Right cardiac atrium (tissue), 5 donors: ENCODE measurements at regions not wholly inside any gene's neighbourhood (a gene's known extent, or its start where the extent isn't known, plus 50 kb on each side); places are given as distances from the start of the nearest gene placed in this dataset.
A peak's percentile ranks its signal among the peaks of the same experiment; 100 is the strongest.
"Not testable (repeated sequence)": the region's sequence is repeated elsewhere in the genome, so short reads cannot be mapped to it uniquely, and the experiment has no call there.

Source experiments
- ATAC-seq, 2 donors: fragments of 200-7000 bp; cut with Tn5 transposase; one replicate each; pipeline versions ENCODE4 v1.8.0 to v1.9.1; 2020; ENCODE audit warnings: moderate library complexity in 2 of 2, mild to moderate bottlenecking in 1 of 2
- DNase-seq, 3 donors: peaks; one replicate each; pipeline ENCODE4 v3.0.0-alpha.2; 2020
- H3K27ac ChIP-seq: one replicate; pipeline ENCODE4 v1.5.1; 2013; ENCODE audit warnings: mild to moderate bottlenecking, low read length, control low read depth, moderate library complexity
- H3K27me3 ChIP-seq: one replicate; pipeline ENCODE4 v1.6.1; 2013; ENCODE audit not compliant: control insufficient read depth, insufficient read depth
- H3K4me1 ChIP-seq: one replicate; pipeline ENCODE4 v1.6.1; 2013; ENCODE audit warnings: low read length; ENCODE audit not compliant: control insufficient read depth, insufficient read depth
- H3K4me3 ChIP-seq: one replicate; pipeline ENCODE4 v1.5.1; 2013; ENCODE audit warnings: low read length, control low read depth
- H3K9me3 ChIP-seq: one replicate; pipeline ENCODE4 v1.6.1; 2013; ENCODE audit warnings: low read length; ENCODE audit not compliant: control insufficient read depth
- WGBS: extraction: QIAGEN DNeasy Blood & Tissue Kit; methylation state at CpG from one replicate; pipeline ENCODE4 v1.1.7; 2013; 5-methylcytosine and 5-hydroxymethylcytosine counted together
- intact Hi-C, 4 donors: fragments of 100-400 bp; cut with DNase I; formaldehyde crosslinking; loops; one replicate each; pipeline versions ENCODE4 v1.11.0 to v1.14.0; 2022 to 2023
- donor health status: healthy with polysubstance abuse.
- donor health status: DM: no; HTN: yes; CAD: no.
- donor health status: DM: no; HTN: no; CAD: no.
- donor health status: DM: no; HTN: yes; CAD: no; lungs with severe emphysema.
- donor health status: DM: yes; HTN: yes; CAD: no.

- no peak for ATAC-seq
- no peak overlapping the region for H3K27ac ChIP-seq
- no peaks in the 10 kb centered on the region for H3K9me3 ChIP-seq
- H3K4me1 ChIP-seq: no peaks in the 10 kb centered on the region
- no peak overlapping the region for H3K4me3 ChIP-seq
- DNase-seq: no peak
- no peaks in the 10 kb centered on the region for H3K27me3 ChIP-seq
- 67% methylated on average over 2 of the region's 2 CpGs for WGBS
- intact Hi-C loops: loop anchor here in 1 of 4 donors (10.0 kb wide), 1 partner anchor 455 kb away; no protein-coding TSS in a partner anchor
Measured at GRCh38 chr15:60179786-60180391, 175.8 kb downstream of the FOXB1 start.

- H3K4me3 ChIP-seq, H3K9me3 ChIP-seq, H3K27ac ChIP-seq, H3K27me3 ChIP-seq, DNase-seq, ATAC-seq, H3K4me1 ChIP-seq: not testable (repeated sequence)
- intact Hi-C loops: loop anchor here in 1 of 4 donors (10.0 kb wide), 1 partner anchor 457 kb away; no protein-coding TSS in a partner anchor
- WGBS: 88% methylated on average over 11 of the region's 11 CpGs
Measured at GRCh38 chr15:60181957-60182356, 177.8 kb downstream of the FOXB1 start.

- H3K4me3 ChIP-seq: no peak overlapping the region
- no peaks in the 10 kb centered on the region for H3K9me3 ChIP-seq
- ATAC-seq: no peak
- no peak overlapping the region for H3K27ac ChIP-seq
- 74% methylated on average over 6 of the region's 6 CpGs for WGBS
- H3K27me3 ChIP-seq: no peaks in the 10 kb centered on the region
- no peaks in the 10 kb centered on the region for H3K4me1 ChIP-seq
- DNase-seq: no peak
- intact Hi-C loops: loop anchor here in 1 of 4 donors (10.0 kb wide), 1 partner anchor 459 kb away; no protein-coding TSS in a partner anchor
Measured at GRCh38 chr15:60183366-60183765, 179.3 kb downstream of the FOXB1 start.

DNA sequence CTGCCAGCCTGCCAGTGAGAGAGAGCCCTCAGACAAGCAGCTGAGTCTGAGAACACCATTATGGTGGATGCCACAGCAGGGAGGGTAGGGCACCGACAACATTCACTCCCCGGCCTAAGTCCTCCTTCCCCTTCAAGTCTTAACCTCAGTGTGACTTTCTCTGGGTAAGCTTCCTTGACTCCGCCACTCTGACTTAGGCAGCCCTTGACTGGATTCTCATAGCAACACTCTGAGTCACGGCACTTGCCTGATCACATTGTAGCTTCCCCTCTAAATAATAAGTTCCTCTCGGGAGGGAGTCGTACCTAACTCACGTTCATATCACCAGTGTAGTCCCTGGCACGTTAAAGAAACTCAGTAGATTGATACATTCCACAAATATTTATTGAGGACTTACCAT lies 180.5 kb downstream of the FOXB1 start:
- DNase-seq: no peak
- ATAC-seq: no peak
- intact Hi-C loops: loop anchor here in 1 of 4 donors (10.0 kb wide), 1 partner anchor 460 kb away; no protein-coding TSS in a partner anchor
- peaks cover 2% of the 10 kb centered on the region for H3K27me3 ChIP-seq
- no peaks in the 10 kb centered on the region for H3K4me1 ChIP-seq
- H3K4me3 ChIP-seq: no peak overlapping the region
- 69% methylated on average over 8 of the region's 8 CpGs for WGBS
- H3K27ac ChIP-seq: no peak overlapping the region
- no peaks in the 10 kb centered on the region for H3K9me3 ChIP-seq

DNA sequence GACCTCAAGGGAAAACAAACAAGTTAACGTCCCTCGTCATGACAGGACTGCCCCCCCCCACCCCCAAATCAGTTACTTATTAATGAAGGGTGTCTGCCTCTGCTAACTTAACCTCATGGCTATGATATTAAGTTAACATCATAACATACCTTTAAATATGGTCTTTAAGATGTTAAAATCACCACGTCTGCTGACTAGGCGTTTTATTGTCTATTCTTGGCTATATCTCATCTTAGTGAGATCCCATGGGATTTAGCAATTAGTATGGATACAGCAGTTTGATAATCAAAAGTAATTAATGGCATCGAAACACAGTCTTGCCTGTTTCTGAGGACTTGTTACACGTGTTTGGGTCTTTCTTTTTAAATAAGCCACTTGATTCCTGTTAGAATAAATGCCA lies 186.9 kb downstream of the FOXB1 start:
- WGBS: 67% methylated on average over 6 of the region's 6 CpGs
- Histone ChIP-seq H3K9me3 (no peaks in the 10 kb centered on the region), H3K27me3 (peaks cover 2% of the 10 kb centered on the region), H3K4me3 (no peak overlapping the region), H3K4me1 (no peaks in the 10 kb centered on the region), H3K27ac (no peak overlapping the region)
- DNase-seq (no peak), ATAC-seq (no peak)
- intact Hi-C loops: no loop called here

GRCh38 chr15:60191821-60192220 lies 187.7 kb downstream of the FOXB1 start:
- Histone ChIP-seq H3K27me3 (peaks cover 2% of the 10 kb centered on the region), H3K27ac (no peak overlapping the region), H3K9me3 (no peaks in the 10 kb centered on the region), H3K4me1 (no peaks in the 10 kb centered on the region), H3K4me3 (no peak overlapping the region)
- WGBS: 80% methylated on average over 2 of the region's 2 CpGs
- ATAC-seq: no peak
- DNase-seq: no peak
- intact Hi-C loops: no loop called here

DNA sequence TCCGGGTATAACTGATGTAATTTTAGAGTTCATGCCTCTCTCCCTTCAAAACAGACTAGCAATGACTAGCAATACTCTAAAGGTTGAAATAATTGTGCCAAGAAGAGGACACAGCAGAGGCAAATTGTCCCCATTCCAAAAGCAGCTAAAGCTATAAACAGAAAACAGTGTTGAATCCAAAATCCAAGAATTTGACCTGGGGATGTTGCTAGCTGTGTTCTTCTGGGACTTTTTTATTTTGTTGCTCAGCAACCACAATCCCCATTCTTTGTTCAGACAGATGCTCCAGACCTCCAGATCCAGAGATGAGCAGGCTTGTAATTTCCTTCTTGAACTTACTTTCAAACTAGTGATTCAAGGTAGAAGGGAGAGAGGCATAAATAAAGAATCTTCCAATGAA lies 191.5 kb downstream of the FOXB1 start:
- WGBS: 52% methylated on average over 1 of the region's 1 CpG

GRCh38 chr15:60204131-60204885 lies 193.5 kb downstream of the ANXA2 start:
- no peak for DNase-seq
- H3K4me3 ChIP-seq: no peak overlapping the region

More for the DNA sequence above, 191.5 kb downstream of the FOXB1 start:
- DNase-seq (no peak), ATAC-seq (no peak)
- no peak overlapping the region for H3K27ac ChIP-seq
- H3K9me3 ChIP-seq: no peaks in the 10 kb centered on the region
- H3K4me1 ChIP-seq: no peaks in the 10 kb centered on the region
- H3K27me3 ChIP-seq: no peaks in the 10 kb centered on the region
- no peak overlapping the region for H3K4me3 ChIP-seq
- intact Hi-C loops: no loop called here

GRCh38 chr15:60208709-60209108 lies 189.1 kb downstream of the ANXA2 start:
- intact Hi-C loops: no loop called here
- Histone ChIP-seq H3K9me3 (no peaks in the 10 kb centered on the region), H3K27ac (no peak overlapping the region), H3K4me3 (no peak overlapping the region), H3K4me1 (no peaks in the 10 kb centered on the region), H3K27me3 (no peaks in the 10 kb centered on the region)
- DNase-seq (no peak), ATAC-seq (peak in 1 of 2 donors; percentile 64)
- WGBS: 25% methylated on average over 4 of the region's 4 CpGs

More at GRCh38 chr15:60204131-60204885, 193.5 kb downstream of the ANXA2 start:
- Histone ChIP-seq H3K27me3 (no peaks in the 10 kb centered on the region), H3K27ac (no peak overlapping the region), H3K9me3 (no peaks in the 10 kb centered on the region), H3K4me1 (no peaks in the 10 kb centered on the region)
- 62% methylated on average over 11 of the region's 11 CpGs for WGBS
- intact Hi-C loops: no loop called here
- ATAC-seq: no peak

DNA sequence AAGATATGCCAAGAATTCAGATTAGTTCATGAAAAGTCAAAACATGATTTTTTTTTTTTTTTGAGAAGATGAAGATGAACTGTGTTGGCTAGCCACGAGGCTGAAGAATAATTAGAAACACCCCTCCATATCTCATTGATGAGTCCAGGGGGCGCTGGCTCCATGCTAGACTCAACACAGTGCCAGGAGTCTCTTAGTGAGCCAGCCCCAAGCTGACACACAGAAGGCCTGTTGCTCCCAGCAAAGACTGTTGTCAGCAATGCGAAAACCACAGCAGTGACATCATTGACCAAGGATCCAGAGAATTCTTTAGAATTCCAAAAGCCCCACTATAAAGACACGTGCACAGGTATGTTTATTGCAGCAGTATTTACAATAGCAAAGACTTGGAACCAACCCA lies 185.2 kb downstream of the ANXA2 start:
- H3K27me3 ChIP-seq: no peaks in the 10 kb centered on the region
- H3K4me1 ChIP-seq: no peaks in the 10 kb centered on the region
- H3K4me3 ChIP-seq: no peak overlapping the region
- DNase-seq (peak in 1 of 3 donors; percentile 25), ATAC-seq (no peak)
- WGBS: 54% methylated on average over 4 of the region's 4 CpGs
- H3K9me3 ChIP-seq: no peaks in the 10 kb centered on the region
- no peak overlapping the region for H3K27ac ChIP-seq
- intact Hi-C loops: no loop called here

DNA sequence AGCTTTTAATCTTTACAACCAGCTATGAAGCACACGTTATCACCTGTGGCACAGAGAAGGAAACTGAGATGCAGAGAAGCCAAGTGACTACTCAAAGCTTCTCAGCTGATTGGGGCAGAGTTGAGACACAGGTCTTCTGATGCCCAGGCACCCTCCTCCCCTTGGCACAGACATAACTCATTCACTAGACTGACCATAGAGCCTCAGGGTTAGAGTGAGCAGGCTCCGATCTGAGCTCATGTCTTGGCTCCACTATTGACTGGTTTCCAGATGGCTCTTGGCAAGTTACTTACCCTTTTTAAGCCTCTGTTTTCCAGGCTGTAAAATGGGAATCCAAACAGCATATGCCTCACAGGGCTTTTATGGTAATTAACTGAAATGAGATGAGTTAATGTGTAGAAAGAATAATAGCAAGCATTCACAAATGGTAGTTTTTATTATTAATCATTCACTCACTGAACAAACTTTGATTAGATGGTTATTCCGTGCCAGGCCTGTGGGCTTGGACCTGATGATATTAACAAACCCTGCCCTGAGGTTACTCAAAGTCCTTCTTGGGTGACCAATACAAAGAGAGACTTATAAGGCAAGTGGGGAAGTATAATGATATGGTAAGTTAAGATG lies 184.3 kb downstream of the ANXA2 start:
- H3K27me3 ChIP-seq: no peaks in the 10 kb centered on the region
- H3K9me3 ChIP-seq: no peaks in the 10 kb centered on the region
- no peaks in the 10 kb centered on the region for H3K4me1 ChIP-seq
- WGBS: 80% methylated on average over 3 of the region's 3 CpGs
- no peak overlapping the region for H3K4me3 ChIP-seq
- H3K27ac ChIP-seq: no peak overlapping the region
- DNase-seq (no peak), ATAC-seq (no peak)
- intact Hi-C loops: no loop called here
